DMS53 treated with DMSO at 0.1 percent for 48 hours (cell line): ENCODE measurements at regions not wholly inside any gene's neighbourhood (a gene's known extent, or its start where the extent isn't known, plus 50 kb on each side); places are given as distances from the start of the nearest gene placed in this dataset.
"Not testable (repeated sequence)": the region's sequence is repeated elsewhere in the genome, so short reads cannot be mapped to it uniquely, and the experiment has no call there.

ENCODE experiments used
- DNase-seq: peaks from one replicate; lab custom pipeline; 2025; ENCODE audit not compliant: unreplicated experiment; lab: John Stamatoyannopoulos, UW

- no peak for DNase-seq
These were observed 181.7 kb upstream of the MALRD1 start for GRCh38 chr10:18866852-18867251.

- no peak for DNase-seq
These were observed 179.7 kb upstream of the MALRD1 start for GRCh38 chr10:18868919-18869318.

- no peak for DNase-seq
These were observed 173.1 kb upstream of the MALRD1 start for GRCh38 chr10:18875477-18875876.

GRCh38 chr10:18879284-18879683 is 169.3 kb upstream of the MALRD1 start:
- DNase-seq: no peak

- DNase-seq: no peak
These were observed 168.1 kb upstream of the MALRD1 start for GRCh38 chr10:18880530-18880929.

- DNase-seq: no peak
These were observed 162.5 kb upstream of the MALRD1 start for GRCh38 chr10:18886102-18886501.

GRCh38 chr10:18906636-18907035 is 142.0 kb upstream of the MALRD1 start:
- no peak for DNase-seq

GRCh38 chr10:18917431-18917830 is 131.2 kb upstream of the MALRD1 start:
- DNase-seq: not testable (repeated sequence)

- DNase-seq: no peak
These were observed 130.1 kb upstream of the MALRD1 start for GRCh38 chr10:18918532-18918931.

- DNase-seq: no peak
These were observed 99.2 kb upstream of the MALRD1 start for GRCh38 chr10:18949391-18949790.

GRCh38 chr10:18951072-18951823 is 97.4 kb upstream of the MALRD1 start:
- not testable (repeated sequence) for DNase-seq

- no peak for DNase-seq
These were observed 93.5 kb upstream of the MALRD1 start for GRCh38 chr10:18955061-18955460.

- no peak for DNase-seq
These were observed 89.2 kb upstream of the MALRD1 start for GRCh38 chr10:18959369-18959768.

GRCh38 chr10:18960466-18961079 is 88.0 kb upstream of the MALRD1 start:
- DNase-seq: no peak

- peak; percentile 15 for DNase-seq
These were observed 80.4 kb upstream of the MALRD1 start for GRCh38 chr10:18968159-18968558.

- DNase-seq: no peak
These were observed 71.8 kb upstream of the MALRD1 start for GRCh38 chr10:18976696-18977251.

GRCh38 chr10:18980089-18980629 is 68.4 kb upstream of the MALRD1 start:
- DNase-seq: no peak

- no peak for DNase-seq
These were observed 64.1 kb upstream of the MALRD1 start for GRCh38 chr10:18984531-18984930.

GRCh38 chr10:18988338-18988737 is 60.3 kb upstream of the MALRD1 start:
- no peak for DNase-seq
